PC-9 (cell line): ENCODE measurements at regions not wholly inside any gene's neighbourhood (a gene's known extent, or its start where the extent isn't known, plus 50 kb on each side); places are given as distances from the start of the nearest gene placed in this dataset.

Source experiments
- CTCF ChIP-seq: fragments of 200-600 bp; sonication (generic); conservative IDR thresholded peaks from 2 replicates; pipeline ENCODE4 v1.6.1; 2017; ENCODE audit warnings: mixed run types, antibody characterized with exemption, mild to moderate bottlenecking, moderate library complexity
- EZH2 ChIP-seq: fragments of 200-600 bp; sonication (generic); IDR thresholded peaks from 2 replicates; pipeline ENCODE4 v1.8.0; 2017; ENCODE audit warnings: antibody characterized with exemption, low read depth

- TF ChIP-seq CTCF, result no peak
- TF ChIP-seq EZH2, result no peak
Measured at GRCh38 chr1:68359045-68359444, 90.7 kb downstream of the RPE65 start.
